ENCODE measurements at regions not wholly inside any gene's neighbourhood (a gene's known extent, or its start where the extent isn't known, plus 50 kb on each side); places are given as distances from the start of the nearest gene placed in this dataset.

- no peak for TF ChIP-seq ZFP30 (CRISPR knock-in tag; IDR thresholded peaks at IDR 0.05)
- no peak for TF ChIP-seq OSR1 (CRISPR knock-in tag; IDR thresholded peaks at IDR 0.05)
- TF ChIP-seq CSRNP3 (CRISPR knock-in tag; IDR thresholded peaks at IDR 0.05), result no peak
- TF ChIP-seq GLIS3 (CRISPR knock-in tag; IDR thresholded peaks at IDR 0.05), result no peak
- TF ChIP-seq ZFP3 (CRISPR knock-in tag; IDR thresholded peaks at IDR 0.05), result no peak
- TF ChIP-seq ZNF565 (CRISPR knock-in tag; conservative IDR thresholded peaks at IDR 0.05; ENCODE audit: low read depth), result no peak
- no peak for TF ChIP-seq BACH2 (CRISPR knock-in tag; IDR thresholded peaks at IDR 0.05; ENCODE audit: borderline replicate concordance)
- TF ChIP-seq ESRRG (CRISPR knock-in tag; IDR thresholded peaks at IDR 0.05), result no peak
- TF ChIP-seq TSHZ2 (CRISPR knock-in tag; IDR thresholded peaks at IDR 0.05), result no peak
- TF ChIP-seq PPARA (CRISPR knock-in tag; IDR thresholded peaks at IDR 0.05; ENCODE audit: borderline replicate concordance), result no peak
- TF ChIP-seq ISL1 (CRISPR knock-in tag; IDR thresholded peaks at IDR 0.05), result no peak
Observed at GRCh38 chr13:73966331-73966730, 167.9 kb downstream of the KLF12 start.

GRCh38 chr13:73962284-73962683 lies 171.9 kb downstream of the KLF12 start:
- TF ChIP-seq CSDC2 (CRISPR knock-in tag; IDR thresholded peaks at IDR 0.05) (no peak), ISL1 (CRISPR knock-in tag; IDR thresholded peaks at IDR 0.05) (no peak), CSRNP3 (CRISPR knock-in tag; IDR thresholded peaks at IDR 0.05) (no peak), TCF4 (CRISPR knock-in tag; IDR thresholded peaks at IDR 0.05; ENCODE audit: borderline replicate concordance) (no peak), PPARA (CRISPR knock-in tag; IDR thresholded peaks at IDR 0.05; ENCODE audit: borderline replicate concordance) (no peak), ZNF565 (CRISPR knock-in tag; conservative IDR thresholded peaks at IDR 0.05; ENCODE audit: low read depth) (no peak), TSHZ2 (CRISPR knock-in tag; IDR thresholded peaks at IDR 0.05) (no peak), ZNF70 (CRISPR knock-in tag; IDR thresholded peaks at IDR 0.05) (no peak), CREB5 (CRISPR knock-in tag; IDR thresholded peaks at IDR 0.05; ENCODE audit: low read depth) (no peak), BACH2 (CRISPR knock-in tag; IDR thresholded peaks at IDR 0.05; ENCODE audit: borderline replicate concordance) (no peak), GLIS3 (CRISPR knock-in tag; IDR thresholded peaks at IDR 0.05) (no peak), ESRRG (CRISPR knock-in tag; IDR thresholded peaks at IDR 0.05) (no peak), PATZ1 (CRISPR knock-in tag; IDR thresholded peaks at IDR 0.05; ENCODE audit: borderline replicate concordance) (no peak), TOX (CRISPR knock-in tag; IDR thresholded peaks at IDR 0.05; ENCODE audit: borderline replicate concordance) (no peak), OSR1 (CRISPR knock-in tag; IDR thresholded peaks at IDR 0.05) (no peak), ZNF8 (CRISPR knock-in tag; IDR thresholded peaks at IDR 0.05) (no peak), RARB (CRISPR knock-in tag; IDR thresholded peaks at IDR 0.05) (no peak), ZFP30 (CRISPR knock-in tag; IDR thresholded peaks at IDR 0.05) (no peak)
- ATAC-seq, result no peak

More at GRCh38 chr13:73966331-73966730, 167.9 kb downstream of the KLF12 start:
- no peak for ATAC-seq
